ENCODE measurements at regions not wholly inside any gene's neighbourhood (a gene's known extent, or its start where the extent isn't known, plus 50 kb on each side); places are given as distances from the start of the nearest gene placed in this dataset.
A peak's percentile ranks its signal among the peaks of the same experiment; 100 is the strongest.

GRCh38 chr20:16124911-16125776 is 448.1 kb downstream of the KIF16B start:
- H3K9me3 ChIP-seq (ENCODE audit: low read depth, low read length), result no peaks in the 10 kb centered on the region
- no peaks in the 10 kb centered on the region for H3K79me2 ChIP-seq (ENCODE audit: insufficient read depth, low read length)
- H3K4me1 ChIP-seq (ENCODE audit: insufficient read depth, low read length), result no peaks in the 10 kb centered on the region
- H4K20me1 ChIP-seq (ENCODE audit: insufficient read depth, low read length), result no peaks in the 10 kb centered on the region
- no peaks in the 10 kb centered on the region for H3K36me3 ChIP-seq (ENCODE audit: insufficient read depth, low read length)
- no peak overlapping the region for H3K4me3 ChIP-seq (ENCODE audit: insufficient read depth, low read length)
- no peak overlapping the region for H3K4me2 ChIP-seq (ENCODE audit: insufficient read depth, low read length)
- H3K27ac ChIP-seq (ENCODE audit: low read depth, low read length), result no peak overlapping the region
- H3K27me3 ChIP-seq (ENCODE audit: insufficient read depth, low read length), result no peaks in the 10 kb centered on the region
- H2AFZ ChIP-seq (ENCODE audit: low read length), result no peak overlapping the region
- no peak for TF ChIP-seq CTCF (IDR thresholded peaks at IDR 0.05; ENCODE audit: extremely low read depth, low read depth, low read length)
- DNase-seq (ENCODE audit: insufficient read length, low spot score, missing footprints), result no peak

GRCh38 chr20:16124491-16124890 is 448.8 kb downstream of the KIF16B start:
- Histone ChIP-seq H4K20me1 (ENCODE audit: insufficient read depth, low read length) (no peaks in the 10 kb centered on the region), H3K4me1 (ENCODE audit: insufficient read depth, low read length) (no peaks in the 10 kb centered on the region), H3K27me3 (ENCODE audit: insufficient read depth, low read length) (no peaks in the 10 kb centered on the region), H3K4me2 (ENCODE audit: insufficient read depth, low read length) (no peak overlapping the region), H2AFZ (ENCODE audit: low read length) (no peak overlapping the region), H3K36me3 (ENCODE audit: insufficient read depth, low read length) (no peaks in the 10 kb centered on the region), H3K79me2 (ENCODE audit: insufficient read depth, low read length) (no peaks in the 10 kb centered on the region), H3K4me3 (ENCODE audit: insufficient read depth, low read length) (no peak overlapping the region), H3K27ac (ENCODE audit: low read depth, low read length) (no peak overlapping the region), H3K9me3 (ENCODE audit: low read depth, low read length) (no peaks in the 10 kb centered on the region)
- DNase-seq (ENCODE audit: insufficient read length, low spot score, missing footprints), result no peak
- no peak for TF ChIP-seq CTCF (IDR thresholded peaks at IDR 0.05; ENCODE audit: extremely low read depth, low read depth, low read length)

- H2AFZ ChIP-seq (ENCODE audit: low read length), result no peak overlapping the region
- no peak for TF ChIP-seq CTCF (IDR thresholded peaks at IDR 0.05; ENCODE audit: extremely low read depth, low read depth, low read length)
- H3K4me2 ChIP-seq (ENCODE audit: insufficient read depth, low read length), result no peak overlapping the region
- H3K79me2 ChIP-seq (ENCODE audit: insufficient read depth, low read length), result no peaks in the 10 kb centered on the region
- no peaks in the 10 kb centered on the region for H3K36me3 ChIP-seq (ENCODE audit: insufficient read depth, low read length)
- no peak overlapping the region for H3K4me3 ChIP-seq (ENCODE audit: insufficient read depth, low read length)
- no peaks in the 10 kb centered on the region for H3K9me3 ChIP-seq (ENCODE audit: low read depth, low read length)
- DNase-seq (ENCODE audit: insufficient read length, low spot score, missing footprints), result peak; percentile 13
- H4K20me1 ChIP-seq (ENCODE audit: insufficient read depth, low read length), result no peaks in the 10 kb centered on the region
- H3K27ac ChIP-seq (ENCODE audit: low read depth, low read length), result no peak overlapping the region
- no peaks in the 10 kb centered on the region for H3K4me1 ChIP-seq (ENCODE audit: insufficient read depth, low read length)
- H3K27me3 ChIP-seq (ENCODE audit: insufficient read depth, low read length), result no peaks in the 10 kb centered on the region
Observed at GRCh38 chr20:16123623-16124022, 449.6 kb downstream of the KIF16B start.

- no peak for DNase-seq (ENCODE audit: insufficient read length, low spot score, missing footprints)
- TF ChIP-seq CTCF (IDR thresholded peaks at IDR 0.05; ENCODE audit: extremely low read depth, low read depth, low read length), result no peak
- Histone ChIP-seq H3K4me3 (ENCODE audit: insufficient read depth, low read length) (no peak overlapping the region), H3K9me3 (ENCODE audit: low read depth, low read length) (no peaks in the 10 kb centered on the region), H3K4me2 (ENCODE audit: insufficient read depth, low read length) (no peak overlapping the region), H3K4me1 (ENCODE audit: insufficient read depth, low read length) (no peaks in the 10 kb centered on the region), H3K27me3 (ENCODE audit: insufficient read depth, low read length) (no peaks in the 10 kb centered on the region), H4K20me1 (ENCODE audit: insufficient read depth, low read length) (no peaks in the 10 kb centered on the region), H3K79me2 (ENCODE audit: insufficient read depth, low read length) (no peaks in the 10 kb centered on the region), H2AFZ (ENCODE audit: low read length) (no peak overlapping the region), H3K36me3 (ENCODE audit: insufficient read depth, low read length) (no peaks in the 10 kb centered on the region), H3K27ac (ENCODE audit: low read depth, low read length) (no peak overlapping the region)
Observed at GRCh38 chr20:16119909-16120308, 453.3 kb downstream of the KIF16B start.
